OCI-LY1 (cell line): ENCODE measurements at regions not wholly inside any gene's neighbourhood (a gene's known extent, or its start where the extent isn't known, plus 50 kb on each side); places are given as distances from the start of the nearest gene placed in this dataset.

Experiments used
- H2AFZ ChIP-seq: fragments of 200-600 bp; sonication (generic), shearing (Covaris generic); 2 replicates; pipeline ENCODE4 v1.6.0; 2014; ENCODE audit warnings: antibody characterized with exemption, mild to moderate bottlenecking, low read length
- H3F3A ChIP-seq: fragments of 200-600 bp; sonication (generic), shearing (Covaris generic); 2 replicates; pipeline ENCODE4 v1.6.0; 2014; ENCODE audit warnings: mild to moderate bottlenecking, antibody characterized with exemption, low read length, moderate library complexity; ENCODE audit not compliant: insufficient read depth
- H3K27ac ChIP-seq: fragments of 200-600 bp; sonication (generic); 2 replicates; pipeline ENCODE4 v1.5.1; 2014; ENCODE audit warnings: low read length, mixed run types, mild to moderate bottlenecking, low read depth; ENCODE audit not compliant: poor library complexity, severe bottlenecking
- H3K27me3 ChIP-seq: fragments of 200-600 bp; sonication (generic); 2 replicates; pipeline ENCODE4 v1.6.0; 2014; ENCODE audit warnings: antibody characterized with exemption, mild to moderate bottlenecking, low read length, moderate library complexity; ENCODE audit not compliant: insufficient read depth
- H3K36me3 ChIP-seq: fragments of 200-600 bp; sonication (generic); 2 replicates; pipeline ENCODE4 v1.6.1; 2014; ENCODE audit warnings: mild to moderate bottlenecking, antibody characterized with exemption, low read length, moderate library complexity, mixed read lengths; ENCODE audit not compliant: insufficient read depth
- H3K4me1 ChIP-seq: fragments of 200-600 bp; sonication (generic); 2 replicates; pipeline ENCODE4 v1.5.1; 2014; ENCODE audit warnings: mild to moderate bottlenecking, low read length, moderate library complexity; ENCODE audit not compliant: insufficient read depth, severe bottlenecking
- H3K4me2 ChIP-seq: fragments of 200-600 bp; sonication (generic), shearing (Covaris generic); 2 replicates; pipeline ENCODE4 v1.6.1; 2014; ENCODE audit warnings: low read length
- H3K4me3 ChIP-seq: fragments of 200-600 bp; sonication (generic); 2 replicates; pipeline ENCODE4 v1.5.1; 2014; ENCODE audit warnings: low read length, low read depth, mild to moderate bottlenecking, mixed read lengths; ENCODE audit not compliant: poor library complexity, severe bottlenecking
- H3K79me2 ChIP-seq: fragments of 200-600 bp; shearing (Covaris generic); 2 replicates; pipeline ENCODE4 v1.6.1; 2016; ENCODE audit warnings: mixed run types, low read length, mixed read lengths; ENCODE audit not compliant: insufficient read depth
- H3K9ac ChIP-seq: fragments of 200-600 bp; sonication (generic), shearing (Covaris generic); 2 replicates; pipeline ENCODE4 v1.6.1; 2014; ENCODE audit warnings: mild to moderate bottlenecking, low read length, mixed read lengths
- H3K9me2 ChIP-seq: fragments of 200-600 bp; sonication (generic), shearing (Covaris generic); 2 replicates; pipeline ENCODE4 v1.6.1; 2014; ENCODE audit warnings: low read depth, mild to moderate bottlenecking, low read length, mixed read lengths
- H3K9me3 ChIP-seq: fragments of 200-600 bp; shearing (Covaris generic); 2 replicates; pipeline ENCODE4 v1.6.1; 2014; ENCODE audit warnings: low read length, mixed read lengths
- H4K20me1 ChIP-seq: fragments of 200-600 bp; sonication (generic), shearing (Covaris generic); 2 replicates; pipeline ENCODE4 v1.6.0; 2016; ENCODE audit warnings: mild to moderate bottlenecking, low read length; ENCODE audit not compliant: insufficient read depth
- EZH2 ChIP-seq: fragments of 200-600 bp; sonication (generic), shearing (Covaris generic); IDR thresholded peaks from 2 replicates; pipeline ENCODE4 v1.8.0; 2017; ENCODE audit warnings: borderline replicate concordance, mixed run types, mild to moderate bottlenecking, antibody characterized with exemption, low read length, moderate library complexity, mixed read lengths
- TF ChIP-seq, protein P1 (sequence below): fragments of 200-600 bp; sonication (generic), shearing (Covaris generic); IDR thresholded peaks from 2 replicates; pipeline ENCODE4 v1.5.1; 2017; ENCODE audit warnings: mild to moderate bottlenecking, antibody characterized with exemption, low read length, moderate library complexity, mixed read lengths

DNA sequence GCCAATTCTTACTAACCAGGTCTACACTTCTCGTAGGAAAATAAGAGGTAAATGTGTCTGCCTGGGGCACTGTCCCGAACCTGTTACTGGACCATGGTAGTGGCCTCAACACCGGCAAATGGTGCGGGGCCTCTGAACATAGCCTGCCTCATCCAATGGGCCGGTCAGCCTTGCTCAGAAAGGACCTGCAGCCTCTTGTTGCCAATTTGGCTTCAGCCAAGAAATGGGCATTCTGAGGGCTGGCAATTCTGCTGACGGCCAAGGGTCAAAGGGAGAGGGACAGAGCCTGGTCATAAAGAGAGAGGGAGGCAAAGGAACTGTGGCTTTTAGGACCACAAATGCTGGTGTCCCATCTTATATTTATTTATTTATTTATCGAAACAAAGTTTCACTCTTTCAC is 69.5 kb upstream of the ATP6AP2 start:
- Histone ChIP-seq H3K9me3 (no peaks in the 10 kb centered on the region), H3K79me2 (no peaks in the 10 kb centered on the region), H3K4me3 (no peak overlapping the region), H3K9me2 (no peaks in the 10 kb centered on the region), H4K20me1 (no peaks in the 10 kb centered on the region), H2AFZ (no peak overlapping the region), H3K27me3 (no peaks in the 10 kb centered on the region), H3K36me3 (no peaks in the 10 kb centered on the region), H3K4me1 (no peaks in the 10 kb centered on the region), H3F3A (no peaks in the 10 kb centered on the region), H3K9ac (no peak overlapping the region), H3K27ac (no peak overlapping the region), H3K4me2 (no peak overlapping the region)
- TF ChIP-seq, protein P1, sequence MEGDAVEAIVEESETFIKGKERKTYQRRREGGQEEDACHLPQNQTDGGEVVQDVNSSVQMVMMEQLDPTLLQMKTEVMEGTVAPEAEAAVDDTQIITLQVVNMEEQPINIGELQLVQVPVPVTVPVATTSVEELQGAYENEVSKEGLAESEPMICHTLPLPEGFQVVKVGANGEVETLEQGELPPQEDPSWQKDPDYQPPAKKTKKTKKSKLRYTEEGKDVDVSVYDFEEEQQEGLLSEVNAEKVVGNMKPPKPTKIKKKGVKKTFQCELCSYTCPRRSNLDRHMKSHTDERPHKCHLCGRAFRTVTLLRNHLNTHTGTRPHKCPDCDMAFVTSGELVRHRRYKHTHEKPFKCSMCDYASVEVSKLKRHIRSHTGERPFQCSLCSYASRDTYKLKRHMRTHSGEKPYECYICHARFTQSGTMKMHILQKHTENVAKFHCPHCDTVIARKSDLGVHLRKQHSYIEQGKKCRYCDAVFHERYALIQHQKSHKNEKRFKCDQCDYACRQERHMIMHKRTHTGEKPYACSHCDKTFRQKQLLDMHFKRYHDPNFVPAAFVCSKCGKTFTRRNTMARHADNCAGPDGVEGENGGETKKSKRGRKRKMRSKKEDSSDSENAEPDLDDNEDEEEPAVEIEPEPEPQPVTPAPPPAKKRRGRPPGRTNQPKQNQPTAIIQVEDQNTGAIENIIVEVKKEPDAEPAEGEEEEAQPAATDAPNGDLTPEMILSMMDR: no peak
- TF ChIP-seq EZH2: no peak

DNA sequence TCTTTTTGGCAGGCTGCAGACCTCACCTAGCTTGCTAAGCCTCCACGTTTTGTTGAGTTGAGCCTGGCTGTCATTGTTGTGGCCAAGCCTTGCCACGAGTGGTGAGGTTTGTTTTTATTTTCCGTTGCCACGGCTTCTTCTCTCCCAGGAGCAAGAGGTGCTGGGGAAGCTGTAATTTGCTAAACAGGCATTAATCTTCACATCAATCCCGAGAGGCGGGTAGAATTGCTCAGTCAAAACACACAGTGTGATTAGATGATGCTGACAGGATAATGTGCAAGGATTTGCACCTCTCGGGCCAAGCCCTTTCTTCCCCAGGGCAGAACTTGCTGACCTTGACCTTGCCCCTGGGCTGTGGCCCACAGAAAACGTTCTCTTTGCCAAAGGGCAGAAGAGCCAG is 72.2 kb upstream of the ATP6AP2 start:
- H3K27me3 ChIP-seq: no peaks in the 10 kb centered on the region
- no peaks in the 10 kb centered on the region for H3K9me3 ChIP-seq
- TF ChIP-seq, protein P1: no peak
- TF ChIP-seq EZH2: no peak
- H3K4me2 ChIP-seq: no peak overlapping the region
- H3K9me2 ChIP-seq: no peaks in the 10 kb centered on the region
- H3K9ac ChIP-seq: no peak overlapping the region
- no peaks in the 10 kb centered on the region for H3F3A ChIP-seq
- no peaks in the 10 kb centered on the region for H4K20me1 ChIP-seq
- H3K79me2 ChIP-seq: no peaks in the 10 kb centered on the region
- no peaks in the 10 kb centered on the region for H3K36me3 ChIP-seq
- no peak overlapping the region for H3K27ac ChIP-seq
- no peak overlapping the region for H3K4me3 ChIP-seq
- no peak overlapping the region for H2AFZ ChIP-seq
- H3K4me1 ChIP-seq: no peaks in the 10 kb centered on the region

DNA sequence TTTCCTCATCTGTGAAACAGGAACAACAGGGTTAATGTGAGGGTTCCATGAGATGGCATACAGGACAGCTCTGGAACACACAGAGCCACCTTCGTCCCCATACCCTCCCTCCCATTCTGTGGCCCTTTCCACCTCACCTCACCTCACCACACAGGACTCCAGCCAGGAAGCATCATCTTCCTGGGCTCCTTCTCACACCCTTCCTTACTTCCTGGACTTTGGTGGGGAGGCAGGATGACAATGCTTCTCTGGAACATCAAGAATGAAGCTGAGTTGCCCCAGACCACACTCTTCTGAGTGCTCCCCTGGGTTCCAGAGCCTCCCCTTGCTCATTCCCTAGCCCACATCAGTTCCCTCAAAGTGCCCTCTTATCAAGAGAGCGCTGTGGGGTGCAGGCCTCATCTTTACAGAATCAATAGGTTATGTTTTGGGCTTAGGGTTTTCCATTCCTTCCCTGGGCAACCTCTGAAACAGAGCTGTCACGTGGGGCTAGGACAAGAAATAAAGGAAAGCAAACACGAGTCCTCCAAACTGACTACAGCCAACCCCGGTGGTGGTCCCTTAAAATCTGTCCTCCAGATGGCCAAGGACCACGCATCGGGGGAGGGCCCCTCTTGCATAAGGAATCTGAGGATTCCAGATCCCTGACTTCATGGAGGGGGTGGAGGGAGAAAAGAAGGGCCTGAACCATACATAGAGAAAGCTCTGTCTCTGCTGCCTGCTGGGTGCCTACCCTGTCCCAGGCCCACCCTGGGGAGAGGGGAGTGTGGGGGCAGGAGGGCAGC is 74.4 kb upstream of the ATP6AP2 start:
- TF ChIP-seq, protein P1: no peak
- no peak for TF ChIP-seq EZH2
- Histone ChIP-seq H3K9ac (no peak overlapping the region), H3K4me2 (no peak overlapping the region), H3K9me2 (no peaks in the 10 kb centered on the region), H3K27me3 (no peaks in the 10 kb centered on the region), H3K4me1 (no peaks in the 10 kb centered on the region), H3K4me3 (no peak overlapping the region), H2AFZ (no peak overlapping the region), H4K20me1 (no peaks in the 10 kb centered on the region), H3K36me3 (no peaks in the 10 kb centered on the region), H3F3A (no peaks in the 10 kb centered on the region), H3K27ac (no peak overlapping the region), H3K9me3 (no peaks in the 10 kb centered on the region), H3K79me2 (no peaks in the 10 kb centered on the region)
